ENCODE measurements at regions not wholly inside any gene's neighbourhood (a gene's known extent, or its start where the extent isn't known, plus 50 kb on each side); places are given as distances from the start of the nearest gene placed in this dataset.
"Not testable (repeated sequence)": the region's sequence is repeated elsewhere in the genome, so short reads cannot be mapped to it uniquely, and the experiment has no call there.

DNA sequence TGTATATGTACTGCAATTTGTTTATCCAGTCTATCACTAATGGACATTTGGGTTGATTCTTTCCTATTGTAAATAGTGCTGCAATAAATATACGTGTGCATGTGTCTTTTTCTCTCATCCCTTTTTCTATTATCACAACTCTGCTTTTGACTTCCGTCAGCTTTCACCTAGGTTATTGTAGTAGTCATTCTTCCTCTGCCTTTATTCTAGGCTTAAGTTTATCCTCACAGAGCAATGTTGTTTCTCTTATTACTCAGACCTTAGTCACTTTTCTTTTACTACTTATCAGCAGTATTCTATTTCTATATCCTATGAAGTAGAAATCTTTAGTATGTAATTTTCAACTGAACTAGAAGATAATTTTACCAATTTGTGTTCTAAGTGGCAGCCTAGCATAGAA, 175.3 kb upstream of the SEMA3E start:
- no peak for DNase-seq (ENCODE audit: low read depth)

DNA sequence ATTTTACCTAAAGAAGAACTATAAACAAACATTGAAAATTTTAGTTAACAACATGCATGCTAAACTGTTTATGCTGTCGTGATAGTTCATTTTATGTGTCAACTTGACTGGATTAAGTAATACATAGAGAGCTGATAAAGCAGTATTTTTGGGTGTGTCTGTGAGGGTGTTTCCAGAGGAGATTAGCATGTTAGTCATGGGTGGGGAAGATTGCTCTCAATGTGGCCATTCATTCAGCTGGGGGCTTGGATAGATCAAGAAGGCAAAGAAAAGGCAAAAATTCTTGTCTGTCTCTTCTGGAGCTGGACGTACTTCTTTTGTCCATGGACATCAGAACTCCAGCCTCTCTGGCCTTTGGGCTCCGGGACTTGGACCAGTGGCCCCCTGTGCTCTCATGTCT, 172.9 kb upstream of the SEMA3E start:
- no peak for DNase-seq (ENCODE audit: low read depth)

DNA sequence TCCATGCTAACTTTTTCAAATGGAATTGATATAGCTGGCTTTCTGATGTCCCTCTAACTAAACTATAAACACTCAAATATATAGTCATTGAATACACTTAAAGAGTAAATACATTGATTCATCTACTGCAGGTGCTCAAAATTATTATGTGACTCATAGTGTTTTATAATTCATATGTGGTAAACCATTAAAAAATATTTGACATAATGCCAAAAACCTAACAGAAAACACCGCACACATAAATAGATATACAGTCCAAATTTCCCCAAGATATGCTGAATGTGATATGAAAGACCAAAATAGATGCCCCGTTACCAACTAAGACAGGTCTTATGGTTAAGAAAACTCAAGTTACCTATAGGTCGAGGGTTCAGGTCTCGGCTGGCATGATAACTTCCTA, 171.7 kb upstream of the SEMA3E start:
- DNase-seq (ENCODE audit: low read depth), result no peak

DNA sequence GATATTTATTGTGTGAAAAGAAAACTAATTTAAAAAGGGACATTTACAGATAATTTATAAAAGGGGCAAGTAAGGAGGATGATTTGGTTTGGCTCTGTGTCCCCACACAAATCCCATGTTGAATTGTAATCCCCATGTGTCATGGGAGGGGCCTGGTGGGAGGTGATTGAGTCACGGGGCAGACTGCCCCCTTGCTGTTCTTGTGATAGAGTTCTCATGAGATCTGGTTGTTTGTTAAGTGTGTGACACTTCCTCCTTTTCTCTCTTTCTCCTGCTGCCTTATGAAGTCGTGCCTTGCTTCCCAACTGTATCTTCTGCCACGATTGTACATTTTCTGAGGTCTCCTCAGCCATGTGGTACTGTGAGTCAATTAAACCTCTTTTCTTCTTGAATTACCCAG, 171.0 kb upstream of the SEMA3E start:
- DNase-seq (ENCODE audit: low read depth), result no peak

DNA sequence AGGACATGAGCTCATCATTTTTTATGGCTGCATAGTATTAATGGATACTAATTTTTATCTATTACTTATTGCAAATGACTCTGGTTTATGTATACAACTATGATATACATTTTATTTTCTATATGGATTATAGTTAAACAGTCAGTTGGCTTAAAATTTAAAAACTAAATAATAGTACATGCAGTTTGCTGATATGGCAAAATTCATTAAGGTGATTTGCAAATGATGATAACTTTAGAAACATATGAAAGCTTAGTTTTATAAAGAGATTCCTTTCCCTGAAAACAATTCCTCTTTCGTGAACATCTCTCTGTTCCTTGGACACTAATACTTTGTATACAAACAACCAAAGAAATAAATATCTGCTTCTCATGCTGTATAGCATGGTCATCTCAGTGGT, 165.5 kb upstream of the SEMA3E start:
- no peak for DNase-seq (ENCODE audit: low read depth)

DNA sequence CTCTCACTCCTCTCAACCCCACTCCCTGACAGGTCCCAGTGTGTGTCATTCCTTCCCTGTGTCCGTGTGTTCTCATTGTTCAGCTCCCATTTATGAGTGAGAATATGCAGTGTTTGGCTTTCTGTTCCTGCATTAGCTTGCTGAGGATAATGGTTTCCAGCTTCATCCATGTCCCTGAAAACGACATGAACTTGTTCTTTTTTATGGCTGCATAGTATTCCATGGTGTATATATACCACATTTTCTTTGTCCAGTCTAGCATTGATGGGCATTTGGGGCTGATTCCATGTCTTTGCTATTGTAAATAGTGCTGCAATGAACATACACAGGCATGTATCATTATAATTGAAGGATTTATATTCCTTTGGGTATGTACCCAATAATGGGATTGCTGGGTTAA, 163.6 kb upstream of the SEMA3E start:
- DNase-seq (ENCODE audit: low read depth), result not testable (repeated sequence)

DNA sequence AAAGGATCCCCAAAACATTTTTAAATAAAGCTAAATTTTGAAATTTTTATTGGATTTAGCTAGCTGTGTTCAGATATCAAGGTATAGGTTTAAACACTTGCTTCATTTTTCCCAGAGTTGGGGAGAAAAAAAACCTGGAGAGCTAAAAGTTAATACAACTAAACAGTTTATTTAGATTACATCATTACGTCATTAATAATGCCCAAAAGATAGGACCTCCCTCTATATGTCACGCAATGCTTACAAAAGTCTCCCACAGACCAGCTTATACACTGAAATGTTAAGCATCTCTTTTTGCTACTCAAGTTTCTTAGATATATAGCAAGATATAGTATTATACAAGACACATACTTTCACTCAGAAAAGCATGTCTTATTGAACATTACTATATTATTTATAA, 160.0 kb upstream of the SEMA3E start:
- DNase-seq (ENCODE audit: low read depth), result no peak

DNA sequence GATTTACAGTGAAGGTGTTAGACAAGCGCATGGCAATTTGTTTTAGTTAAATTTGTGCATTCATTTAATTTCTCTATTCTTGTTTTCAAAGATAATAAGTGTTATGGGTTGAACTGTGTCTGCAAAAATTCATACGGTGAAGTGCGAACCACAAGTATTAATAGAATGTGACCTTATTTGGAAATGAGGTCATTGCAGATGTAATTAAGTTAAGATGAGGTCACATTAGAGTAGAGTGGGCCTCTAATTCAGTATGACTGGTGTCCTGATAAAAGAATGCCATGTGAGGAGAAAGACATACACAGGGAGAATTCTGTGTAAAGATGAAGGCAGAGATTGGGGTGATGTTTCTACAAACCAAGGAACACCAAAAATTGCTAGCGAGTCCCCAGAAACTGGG, 158.8 kb upstream of the SEMA3E start:
- no peak for DNase-seq (ENCODE audit: low read depth)

DNA sequence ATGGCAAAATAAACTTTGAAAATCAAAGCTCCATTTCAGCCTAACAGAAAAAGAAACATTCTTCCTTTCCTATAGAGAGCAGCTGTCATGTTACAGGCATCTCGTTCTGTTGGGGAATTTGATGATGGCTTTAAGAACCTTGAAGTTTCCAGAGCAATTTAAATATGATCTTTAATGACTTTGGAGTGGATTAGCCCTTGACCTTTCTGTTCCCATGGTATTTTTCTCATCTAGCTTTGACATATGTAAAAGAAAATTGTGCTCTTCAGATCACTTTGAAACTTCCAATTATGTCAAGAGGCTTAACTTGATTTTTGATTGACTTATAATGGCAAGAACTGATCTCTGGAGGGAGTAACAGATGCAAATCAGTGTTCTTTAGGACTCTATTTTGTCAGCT, 157.6 kb upstream of the SEMA3E start:
- no peak for DNase-seq (ENCODE audit: low read depth)

DNA sequence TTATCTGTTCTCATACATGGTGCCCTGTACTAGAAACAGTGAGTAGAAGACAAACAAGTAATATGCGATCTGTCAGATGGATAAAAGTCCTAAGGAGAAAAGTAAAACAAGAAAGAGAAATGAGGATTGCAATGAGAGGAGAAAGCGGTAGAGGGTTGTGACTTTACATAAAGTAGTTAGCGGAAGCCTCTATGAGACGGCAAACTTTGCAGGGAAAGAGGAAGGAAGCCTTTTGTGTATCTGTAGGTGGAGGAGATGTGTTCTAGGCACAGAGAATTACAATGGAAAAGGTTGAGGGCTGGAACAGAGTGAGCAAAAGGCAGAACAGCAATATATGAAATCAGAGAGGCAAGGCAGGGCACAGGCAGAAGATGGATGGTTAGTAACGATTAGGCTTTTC, 150.4 kb upstream of the SEMA3E start:
- DNase-seq (ENCODE audit: low read depth), result no peak

DNA sequence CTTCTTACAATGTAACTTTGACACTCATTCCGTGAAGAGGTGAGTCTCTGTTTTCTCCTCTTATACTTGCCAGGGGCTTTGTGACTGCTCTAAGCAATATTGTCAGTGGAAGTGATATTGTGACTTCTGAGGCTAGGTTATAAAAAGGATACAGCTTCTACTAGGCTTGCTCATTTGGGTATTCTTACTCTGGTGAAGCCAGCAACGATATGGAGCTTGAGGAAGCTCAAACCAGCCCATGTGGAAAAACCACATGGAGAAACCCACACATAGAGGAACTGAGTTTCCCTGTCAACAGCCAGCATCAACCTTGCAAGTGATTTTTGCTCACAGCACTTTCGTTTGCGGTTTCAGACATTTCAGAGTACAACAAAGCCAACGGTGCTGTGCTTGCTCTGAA, 149.6 kb upstream of the SEMA3E start:
- no peak for DNase-seq (ENCODE audit: low read depth)

DNA sequence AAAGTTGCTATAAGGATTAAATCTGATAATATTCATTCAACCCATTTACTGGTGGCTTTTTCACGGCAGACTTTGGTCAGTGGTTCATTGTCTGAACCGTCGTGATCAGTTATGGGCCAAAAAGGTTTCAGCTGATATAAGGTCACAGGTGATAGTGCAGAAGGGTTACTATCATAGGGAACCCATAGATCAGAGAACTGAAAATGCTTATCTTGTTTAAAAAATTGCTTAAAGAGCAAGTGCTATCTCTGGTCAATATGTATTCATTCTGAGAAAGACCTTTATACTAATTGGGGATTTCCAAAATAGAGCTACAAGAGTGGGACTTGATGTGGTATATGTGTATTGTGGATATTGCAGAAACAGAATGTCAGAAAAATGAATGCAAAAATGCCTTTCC, 147.8 kb upstream of the SEMA3E start:
- DNase-seq (ENCODE audit: low read depth), result no peak

DNA sequence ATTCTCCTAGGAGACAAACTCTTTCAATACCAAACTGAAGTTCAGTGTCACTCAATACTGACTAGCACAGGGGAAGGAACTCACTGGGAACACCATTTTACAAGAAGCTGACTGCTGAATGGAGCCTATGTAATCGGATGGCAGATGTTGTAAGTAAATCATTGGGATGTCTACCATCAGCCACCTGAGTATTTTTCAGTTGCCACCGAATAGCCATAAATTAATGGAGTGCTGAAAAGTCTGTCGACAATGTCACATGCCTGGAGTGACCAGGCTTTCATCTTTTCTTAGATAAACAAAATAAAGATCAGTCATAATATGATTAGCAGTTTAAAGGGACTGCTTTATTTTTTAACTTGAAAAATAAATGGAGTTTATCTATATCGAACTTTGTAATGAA, 145.9 kb upstream of the SEMA3E start:
- no peak for DNase-seq (ENCODE audit: low read depth)

DNA sequence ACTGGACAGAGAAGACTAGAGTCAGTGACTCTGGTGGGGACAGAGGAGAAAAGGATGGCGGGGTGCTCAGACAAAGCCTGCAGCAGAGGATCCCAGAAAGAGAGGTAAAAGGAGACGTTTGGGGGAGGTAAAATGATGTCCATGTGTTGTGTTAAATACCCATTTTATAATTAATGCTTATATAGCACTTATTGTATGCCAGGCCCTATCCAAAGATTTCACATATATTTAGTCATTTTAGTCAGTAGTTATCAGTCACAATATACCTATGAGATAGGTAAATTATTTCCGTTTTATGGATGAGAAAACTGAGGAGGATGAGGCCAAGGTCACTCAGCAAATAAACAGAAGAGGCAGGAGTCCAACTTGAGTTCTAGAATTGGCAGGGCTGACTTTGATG, 144.6 kb upstream of the SEMA3E start:
- no peak for DNase-seq (ENCODE audit: low read depth)

DNA sequence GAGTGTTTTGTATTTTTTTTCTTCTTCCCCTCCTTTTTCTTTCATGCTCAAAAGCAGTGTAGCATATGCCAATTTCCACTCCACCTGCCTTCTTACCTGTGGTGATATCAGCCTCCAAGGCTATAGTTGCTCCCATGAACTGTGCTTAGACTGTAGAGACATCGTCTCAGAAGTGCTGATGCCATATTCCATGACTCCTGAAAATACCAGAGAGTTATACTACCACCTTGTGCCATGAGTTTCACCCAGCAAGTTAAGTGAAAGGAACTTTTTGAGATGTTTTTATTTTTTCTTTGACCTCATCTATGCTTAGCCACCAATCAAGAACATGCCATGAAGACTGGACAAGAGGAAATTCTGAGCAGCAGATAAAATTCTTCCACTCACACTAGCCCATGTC, 142.8 kb upstream of the SEMA3E start:
- DNase-seq (ENCODE audit: low read depth), result no peak

DNA sequence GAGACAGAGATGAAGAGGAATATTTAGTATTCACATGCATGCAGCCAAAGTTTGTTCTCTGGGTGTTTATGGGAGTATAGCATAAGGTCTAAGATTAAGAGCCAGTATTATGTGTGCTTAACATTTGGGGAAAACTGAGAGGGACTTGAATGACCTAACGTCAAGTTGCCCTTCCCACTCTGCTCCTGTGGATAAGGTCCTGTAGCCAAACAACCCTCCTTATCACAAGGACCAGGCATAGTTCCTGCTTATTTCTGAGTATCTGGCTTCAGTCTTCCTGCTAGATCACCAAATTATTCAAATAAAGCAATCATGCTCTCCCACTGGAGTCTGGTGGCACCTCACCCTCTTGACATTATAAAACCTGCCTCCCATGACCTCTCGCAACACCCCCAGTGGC, 137.9 kb upstream of the SEMA3E start:
- peak; percentile 55 for DNase-seq (ENCODE audit: low read depth)

DNA sequence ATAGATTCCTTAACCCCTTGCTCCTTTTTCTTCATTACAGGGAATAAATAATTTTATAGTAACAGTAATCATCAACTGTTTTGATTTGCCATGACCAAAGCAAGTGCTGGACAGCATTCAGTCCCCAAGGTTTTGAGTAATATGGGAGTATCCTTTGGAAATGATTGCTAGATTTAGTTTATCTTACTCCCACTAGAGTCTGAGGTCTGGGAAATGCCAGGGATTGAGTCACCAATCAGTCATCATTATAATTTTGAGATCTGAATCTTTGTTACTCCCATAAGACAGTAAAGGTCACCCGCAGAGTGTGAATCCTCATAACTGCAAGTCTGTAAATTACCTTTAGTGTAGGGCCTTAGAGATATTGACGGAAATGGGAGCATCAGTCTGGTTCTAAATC, 133.7 kb upstream of the SEMA3E start:
- no peak for DNase-seq (ENCODE audit: low read depth)

DNA sequence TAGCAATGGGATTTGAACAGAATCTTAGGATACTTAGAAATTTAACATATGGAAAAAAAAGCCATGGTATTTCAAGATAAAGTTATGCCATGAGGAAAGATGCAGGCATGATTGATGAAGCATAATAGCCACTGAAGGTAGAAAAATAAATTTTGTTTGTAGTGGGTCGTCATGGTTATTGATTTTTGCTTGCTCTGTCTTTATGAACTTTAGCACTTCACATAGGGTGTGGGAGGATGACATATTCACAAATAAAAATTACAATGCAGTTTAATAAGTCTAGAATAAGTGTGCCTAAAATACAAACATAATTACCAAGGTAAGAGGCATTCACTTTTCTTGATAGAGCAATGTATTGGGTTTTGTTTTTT, 129.1 kb upstream of the SEMA3E start:
- no peak for DNase-seq (ENCODE audit: low read depth)

DNA sequence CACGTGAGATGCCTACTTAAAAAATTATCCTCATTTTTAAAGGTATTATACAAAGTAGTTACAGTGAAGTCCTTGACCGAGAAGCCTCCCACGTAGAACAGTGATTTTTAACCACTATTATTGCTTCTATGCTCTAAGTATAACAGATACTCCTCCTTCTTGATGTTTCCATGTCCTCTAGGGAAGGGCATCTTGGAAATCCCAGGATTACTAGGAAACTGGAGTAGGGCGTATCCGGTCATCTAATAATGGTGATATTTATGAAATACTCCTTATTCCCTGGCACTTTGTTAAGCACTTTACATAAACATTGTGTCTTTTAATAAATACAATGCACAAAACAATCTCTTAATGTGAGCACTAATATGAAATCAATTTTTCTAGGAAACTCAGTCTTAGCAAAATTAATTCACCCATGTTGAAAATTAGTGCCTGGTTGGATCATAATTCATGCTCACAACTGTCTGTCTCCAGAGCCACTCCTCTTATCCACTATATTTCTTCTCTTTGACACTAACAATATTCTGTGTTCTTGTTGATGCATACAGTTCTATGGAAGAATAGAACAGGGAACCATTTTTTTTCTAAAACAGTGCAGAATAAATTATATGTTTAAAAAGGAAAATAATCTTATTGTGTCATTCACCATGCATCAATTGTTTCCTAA, 128.6 kb upstream of the SEMA3E start:
- no peak for DNase-seq (ENCODE audit: low read depth)

DNA sequence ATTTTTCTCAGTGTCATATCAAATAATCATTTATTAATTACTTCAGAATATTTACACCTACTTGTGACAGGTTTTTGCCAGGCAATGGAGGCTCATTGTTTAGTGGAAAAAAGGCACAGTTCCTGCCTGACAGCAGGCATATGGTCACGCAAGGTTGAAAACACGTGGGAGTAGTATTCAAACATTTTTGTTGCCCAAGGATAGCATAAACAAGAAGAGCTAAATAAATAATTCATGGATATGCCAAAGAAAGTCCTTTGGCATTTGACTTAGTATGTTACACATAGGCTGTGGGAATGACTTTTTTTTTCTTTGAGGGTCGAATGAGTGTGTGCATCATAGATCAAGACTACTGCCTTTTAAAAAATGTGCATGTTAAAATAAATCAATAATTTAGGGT, 120.5 kb upstream of the SEMA3E start:
- no peak for DNase-seq (ENCODE audit: low read depth)

DNA sequence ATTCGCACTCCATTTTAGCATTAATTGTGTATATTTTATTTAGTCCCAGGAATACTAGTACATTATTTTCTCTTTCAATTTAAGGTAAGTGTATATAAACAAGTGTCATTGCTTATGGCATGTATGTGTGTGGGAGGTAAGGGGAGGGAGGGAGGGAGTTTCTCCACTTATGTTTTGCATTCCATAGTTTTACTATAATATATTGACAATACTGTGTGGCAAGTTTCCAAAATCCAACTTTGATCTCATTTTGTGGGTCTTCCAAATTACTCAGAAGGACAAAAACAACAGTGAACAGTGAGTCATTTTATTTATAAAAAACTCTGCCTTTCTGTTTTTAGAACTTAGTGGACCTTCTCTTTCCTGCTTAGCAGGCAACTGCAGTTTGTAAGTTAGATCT, 102.3 kb upstream of the SEMA3E start:
- no peak for DNase-seq (ENCODE audit: low read depth)

DNA sequence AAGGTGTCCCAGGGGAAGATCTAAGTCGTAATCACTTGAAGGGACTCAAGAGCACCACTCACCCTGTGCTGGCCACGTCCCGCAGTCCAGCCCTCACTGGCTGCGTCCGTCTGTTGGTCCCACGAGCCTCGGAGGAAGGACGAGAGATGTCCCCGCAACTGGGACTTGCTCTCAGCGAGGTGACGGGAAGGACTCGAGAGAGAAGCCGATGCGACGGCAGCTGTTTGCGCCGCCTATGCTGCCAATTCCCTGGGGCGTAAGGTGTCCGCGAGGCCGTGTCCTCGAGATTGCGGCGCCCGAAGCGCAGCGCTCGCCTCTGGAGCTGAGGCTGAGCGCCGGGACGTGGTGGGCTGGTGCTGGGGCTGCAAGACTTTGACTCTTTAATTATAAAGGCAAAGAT, 100.6 kb upstream of the SEMA3E start:
- no peak for DNase-seq (ENCODE audit: low read depth)

DNA sequence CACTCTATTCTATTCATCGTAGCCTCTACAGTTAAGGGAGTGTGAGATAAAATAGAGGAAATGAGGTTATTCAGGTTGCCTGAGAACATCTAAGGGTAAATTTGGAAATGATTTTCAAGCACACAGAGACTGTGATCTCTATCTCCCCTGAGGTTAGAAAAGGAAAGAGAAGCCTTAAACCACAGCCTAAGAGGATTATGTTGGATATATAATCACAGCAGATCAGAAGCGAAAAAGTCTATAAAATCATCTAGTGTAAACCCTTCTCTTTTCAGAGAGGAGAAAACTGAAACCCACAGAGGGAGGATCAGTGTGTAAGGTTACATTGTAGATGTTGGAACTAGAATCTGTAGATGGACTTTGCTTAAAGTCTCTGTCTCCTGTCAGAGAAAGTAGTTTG, 90.6 kb upstream of the SEMA3E start:
- no peak for DNase-seq (ENCODE audit: low read depth)

DNA sequence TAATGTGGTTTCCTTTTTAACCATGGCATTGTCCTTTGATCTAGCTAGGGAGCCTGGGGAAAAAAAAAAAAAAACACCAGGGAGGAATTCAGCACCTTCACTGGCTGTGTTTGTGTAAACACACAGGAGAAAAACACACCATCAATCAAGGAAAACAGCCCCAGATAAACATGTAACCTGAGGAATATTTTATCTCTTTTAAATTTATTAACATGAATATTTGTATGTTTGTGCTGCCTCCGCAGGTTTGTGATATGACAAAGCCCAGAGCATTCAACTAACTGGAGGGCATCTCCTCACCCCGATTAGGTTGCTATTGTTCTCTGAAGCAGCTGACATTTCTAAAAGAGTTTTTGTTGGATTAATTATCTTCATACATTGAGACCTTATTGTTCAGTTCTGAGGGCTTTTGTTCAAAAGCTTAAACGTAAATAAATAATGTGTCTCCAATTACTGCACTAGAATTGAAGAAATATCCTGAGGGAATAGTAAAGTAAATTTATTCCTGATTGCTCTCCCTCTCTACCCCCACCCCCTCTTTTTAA, 89.4 kb upstream of the SEMA3E start:
- DNase-seq (ENCODE audit: low read depth), result no peak

DNA sequence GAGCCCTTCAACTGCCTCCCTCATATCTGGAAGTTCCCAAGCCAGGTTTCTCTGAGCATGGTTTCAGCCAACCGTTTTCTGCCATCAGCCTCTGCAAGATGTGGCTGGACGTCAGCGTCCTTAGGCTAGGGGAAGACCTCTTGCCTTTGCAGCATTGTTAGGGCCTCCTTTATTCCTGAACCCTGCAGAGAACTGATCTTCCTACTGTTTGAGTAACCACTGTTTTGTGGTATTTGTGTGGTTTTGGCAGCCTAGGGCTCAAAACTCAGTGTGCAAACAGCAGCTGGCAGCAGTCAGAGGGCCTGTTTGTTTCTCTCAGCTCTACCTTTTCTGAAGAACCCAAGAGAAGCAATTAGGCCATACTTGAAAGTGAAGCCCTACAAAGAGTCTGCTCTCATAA, 83.4 kb upstream of the SEMA3E start:
- DNase-seq (ENCODE audit: low read depth), result no peak

All from CMK (cell line).